Retina (tissue), 1 donor: ENCODE measurements at regions not wholly inside any gene's neighbourhood (a gene's known extent, or its start where the extent isn't known, plus 50 kb on each side); places are given as distances from the start of the nearest gene placed in this dataset.
A peak's percentile ranks its signal among the peaks of the same experiment; 100 is the strongest.

ENCODE experiments used
- DNase-seq: peaks from one replicate; pipeline ENCODE4 v3.0.0-alpha.2; 2016

- DNase-seq: no peak
These were observed 751.0 kb downstream of the MRPL39 start for GRCh38 chr21:24856326-24856725.

DNA sequence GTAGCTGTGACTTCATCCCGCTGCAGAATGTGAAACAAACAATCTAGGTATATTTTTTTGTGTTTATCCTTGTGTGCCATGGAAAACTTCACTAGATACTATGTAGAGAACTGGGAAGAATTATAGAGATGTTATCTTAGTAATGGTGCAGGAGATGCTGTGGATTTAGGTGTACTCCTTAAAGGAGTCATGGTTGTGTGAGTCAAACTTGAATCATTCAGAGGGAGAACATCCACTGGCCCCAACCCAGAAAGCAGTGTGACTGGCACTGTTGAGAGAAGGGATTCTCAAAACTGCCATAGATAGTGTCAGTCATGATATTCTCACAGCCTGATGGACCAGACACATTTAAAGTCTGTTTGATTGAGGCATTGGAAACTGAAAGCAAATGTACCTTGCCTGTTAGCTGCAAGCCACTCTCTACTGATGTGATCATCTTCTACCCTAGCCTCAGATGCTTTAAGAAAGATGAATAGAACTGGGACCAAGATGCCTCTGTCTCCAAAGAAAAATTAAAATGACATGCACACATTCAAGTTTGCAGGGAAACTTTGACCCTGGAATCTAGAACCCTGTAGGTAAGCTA lies 754.6 kb downstream of the MRPL39 start:
- no peak for DNase-seq

DNA sequence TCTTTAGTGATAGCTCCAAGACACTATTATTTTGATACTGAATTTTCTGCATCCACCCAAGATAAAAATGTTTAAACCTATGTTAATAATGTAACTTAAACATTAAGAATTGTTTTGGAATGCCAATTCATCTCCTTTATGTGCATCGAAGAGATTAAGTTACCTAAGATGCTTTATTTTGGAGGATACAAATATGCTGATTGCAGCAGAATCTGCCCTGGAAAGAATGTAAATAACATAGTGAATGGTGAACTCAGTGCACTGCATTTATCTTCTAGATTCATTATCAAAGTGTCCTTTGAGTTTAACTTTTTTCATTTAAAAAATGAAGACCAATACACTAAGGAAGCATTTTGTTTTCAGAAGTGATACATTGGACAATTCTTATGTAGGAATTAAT lies 757.2 kb downstream of the MRPL39 start:
- no peak for DNase-seq

GRCh38 chr21:24844671-24845070 lies 762.6 kb downstream of the MRPL39 start:
- DNase-seq: no peak

- DNase-seq: no peak
These were observed 767.0 kb downstream of the MRPL39 start for GRCh38 chr21:24840287-24840686.

DNA sequence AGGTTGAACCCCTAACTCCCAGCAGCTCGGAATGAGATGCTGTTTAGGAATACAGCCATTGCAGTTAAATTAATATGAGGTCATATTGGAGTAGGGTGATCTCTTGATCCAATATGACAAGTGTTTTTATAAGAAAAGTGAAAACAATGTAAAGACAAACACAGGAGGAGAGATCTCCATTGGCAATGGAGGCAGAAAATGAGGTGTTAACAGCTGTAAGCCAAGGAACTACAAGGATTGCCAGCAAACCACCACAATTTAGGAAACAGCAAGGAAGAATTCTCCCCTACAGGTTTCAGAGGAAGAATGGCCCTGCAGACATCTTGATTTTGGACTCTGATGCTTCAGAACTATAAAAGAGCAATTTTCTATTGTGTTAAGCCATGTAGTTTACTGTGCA lies 774.3 kb downstream of the MRPL39 start:
- DNase-seq: no peak

DNA sequence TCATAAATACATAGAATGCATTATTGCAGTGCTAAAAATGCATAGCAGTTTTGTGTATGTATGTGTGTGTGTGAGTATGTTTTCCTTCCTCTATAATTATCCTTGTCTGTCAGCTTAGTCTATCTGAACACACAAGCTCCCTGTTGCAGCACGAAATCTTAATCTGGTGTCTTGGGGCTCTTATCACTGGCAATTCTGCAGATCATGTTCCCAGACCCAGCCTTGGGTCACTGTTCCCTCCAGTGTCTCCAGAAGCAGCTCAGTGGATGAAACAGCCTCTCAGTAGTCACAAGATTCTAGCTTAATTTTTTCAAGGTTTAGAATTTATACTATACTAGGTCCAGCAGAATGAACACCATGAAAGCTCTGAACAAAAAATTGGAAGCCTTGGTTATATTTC lies 777.9 kb downstream of the MRPL39 start:
- DNase-seq: peak; percentile 7

DNA sequence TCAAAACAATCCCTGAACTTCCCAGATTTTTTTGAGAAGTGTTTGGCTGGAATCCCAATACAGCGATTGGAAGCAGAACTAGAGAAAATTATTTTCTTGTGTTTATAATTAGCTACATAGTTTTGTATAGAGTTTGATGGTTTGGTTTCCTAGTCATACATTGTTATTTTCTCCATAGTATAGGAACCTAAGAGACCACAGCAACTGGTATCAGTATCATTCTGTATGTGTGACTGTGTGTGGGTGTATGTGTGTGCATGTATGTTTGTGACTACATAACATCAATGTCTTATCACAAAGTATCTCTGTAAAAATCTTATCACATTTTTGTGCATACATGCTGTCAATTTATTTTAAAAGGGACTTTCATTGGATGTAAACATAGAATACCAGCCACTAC lies 780.5 kb downstream of the MRPL39 start:
- no peak for DNase-seq

DNA sequence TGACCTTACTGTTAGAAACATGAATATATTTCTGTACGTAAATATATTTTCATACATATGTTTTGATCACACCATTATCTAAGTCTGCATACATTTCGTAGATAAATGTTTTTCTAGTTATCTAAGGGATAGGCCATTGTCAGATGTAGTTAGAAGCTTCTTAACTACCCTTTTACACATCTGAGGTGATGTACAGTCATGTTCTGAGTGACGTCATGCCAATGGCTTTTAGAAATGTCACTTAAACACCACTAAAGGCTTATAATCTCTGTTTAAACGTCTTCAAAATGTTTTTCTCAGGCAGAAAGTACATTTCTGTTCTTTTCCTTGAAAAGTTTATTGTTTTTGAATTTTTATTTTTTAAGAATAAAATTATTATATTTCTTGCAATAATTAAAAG lies 781.9 kb downstream of the MRPL39 start:
- no peak for DNase-seq

DNA sequence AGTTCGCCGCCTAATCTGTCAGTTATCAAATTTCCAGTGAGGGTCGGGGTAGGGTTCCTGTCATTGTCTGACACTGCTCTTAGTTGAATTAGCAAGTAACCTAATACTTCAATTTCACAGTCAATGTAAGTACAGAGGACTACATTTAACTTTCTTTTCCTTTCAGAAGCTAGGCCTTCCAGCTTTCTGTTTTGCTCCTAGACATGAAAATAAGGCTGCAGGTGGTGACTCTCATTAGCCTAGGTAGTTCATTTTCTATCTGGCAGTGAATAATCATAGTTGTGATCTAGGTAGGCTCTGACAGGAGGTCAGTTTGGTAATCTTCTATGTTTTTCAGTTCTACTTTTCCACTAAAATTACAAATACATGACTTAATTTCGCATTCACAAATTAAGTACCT lies 783.1 kb downstream of the MRPL39 start:
- DNase-seq: no peak

- DNase-seq: no peak
These were observed 784.0 kb downstream of the MRPL39 start for GRCh38 chr21:24823247-24823646.

GRCh38 chr21:24785033-24785432 lies 822.2 kb downstream of the MRPL39 start:
- peak; percentile 3 for DNase-seq

GRCh38 chr21:24781146-24781545 lies 826.1 kb downstream of the MRPL39 start:
- no peak for DNase-seq

DNA sequence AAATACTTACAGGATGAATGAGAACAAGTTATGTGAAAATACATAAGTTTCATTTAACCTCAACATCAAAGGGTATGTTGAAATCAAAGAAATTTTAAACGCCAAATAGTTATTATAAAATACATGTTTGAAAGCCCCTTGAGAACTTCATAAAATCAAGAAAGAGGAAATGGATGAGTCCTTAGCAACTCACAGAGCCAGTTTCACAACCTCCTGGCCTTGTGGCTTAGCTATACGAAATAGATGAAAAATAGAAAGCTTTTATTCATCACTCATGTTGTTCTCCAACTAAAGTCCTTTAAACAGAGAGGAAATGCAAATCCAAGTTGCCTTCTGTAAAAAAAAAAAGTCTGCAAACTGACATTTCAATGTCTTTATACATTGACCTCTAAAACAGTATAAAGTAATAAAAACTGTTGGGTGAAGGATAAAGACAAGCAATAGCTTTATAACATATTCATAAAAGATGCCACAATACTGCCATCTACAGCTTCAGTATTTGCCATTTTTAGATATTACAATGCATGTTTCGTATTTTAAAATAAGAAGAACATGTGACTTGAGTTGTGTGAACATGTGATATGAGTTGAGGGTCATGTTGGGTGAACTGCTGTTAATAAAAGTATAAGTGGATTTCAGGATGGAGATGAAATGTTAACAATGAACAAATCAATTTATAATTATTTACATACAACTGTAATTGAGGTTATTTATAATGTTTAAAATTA lies 847.8 kb downstream of the MRPL39 start:
- no peak for DNase-seq

DNA sequence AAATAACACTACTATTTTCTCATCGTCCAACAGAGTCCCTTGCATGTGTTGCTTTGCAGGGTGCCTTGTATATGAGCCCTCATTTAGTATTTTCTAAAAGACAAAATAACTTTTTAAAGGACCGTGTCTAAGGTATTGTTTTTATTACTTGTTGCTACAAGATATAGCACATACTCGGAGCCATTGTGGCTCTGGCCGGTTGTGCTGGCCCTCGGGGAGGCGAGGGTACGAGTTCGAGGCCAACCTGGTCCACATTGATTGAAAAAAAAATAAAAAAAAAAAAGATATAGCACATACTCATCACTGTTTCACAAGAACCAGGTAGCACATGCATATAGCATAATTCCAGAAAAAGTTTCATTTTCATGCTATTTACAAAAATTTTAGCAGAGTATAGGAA lies 869.2 kb downstream of the MRPL39 start:
- DNase-seq: no peak

- no peak for DNase-seq
These were observed 869.9 kb downstream of the MRPL39 start for GRCh38 chr21:24737296-24737850.

DNA sequence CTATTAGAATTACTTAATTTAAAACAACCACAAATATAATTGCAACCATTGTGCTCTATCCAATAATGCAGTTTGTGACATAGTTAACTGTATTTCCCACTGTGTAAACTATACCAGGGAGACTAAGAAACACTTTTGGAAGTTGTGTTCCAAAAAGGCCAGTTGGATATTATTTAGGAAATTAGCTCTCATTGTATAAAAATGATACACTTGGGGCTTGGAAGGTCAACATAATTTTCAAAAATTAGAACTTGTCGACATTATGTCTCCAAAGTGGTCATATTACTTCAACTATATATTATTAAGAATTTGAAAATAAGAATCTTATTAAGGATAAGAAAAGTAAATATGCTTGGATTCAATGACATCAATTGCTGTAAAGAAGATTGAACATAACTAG lies 876.6 kb downstream of the MRPL39 start:
- no peak for DNase-seq

- DNase-seq: no peak
These were observed 877.7 kb downstream of the MRPL39 start for GRCh38 chr21:24729568-24729967.

DNA sequence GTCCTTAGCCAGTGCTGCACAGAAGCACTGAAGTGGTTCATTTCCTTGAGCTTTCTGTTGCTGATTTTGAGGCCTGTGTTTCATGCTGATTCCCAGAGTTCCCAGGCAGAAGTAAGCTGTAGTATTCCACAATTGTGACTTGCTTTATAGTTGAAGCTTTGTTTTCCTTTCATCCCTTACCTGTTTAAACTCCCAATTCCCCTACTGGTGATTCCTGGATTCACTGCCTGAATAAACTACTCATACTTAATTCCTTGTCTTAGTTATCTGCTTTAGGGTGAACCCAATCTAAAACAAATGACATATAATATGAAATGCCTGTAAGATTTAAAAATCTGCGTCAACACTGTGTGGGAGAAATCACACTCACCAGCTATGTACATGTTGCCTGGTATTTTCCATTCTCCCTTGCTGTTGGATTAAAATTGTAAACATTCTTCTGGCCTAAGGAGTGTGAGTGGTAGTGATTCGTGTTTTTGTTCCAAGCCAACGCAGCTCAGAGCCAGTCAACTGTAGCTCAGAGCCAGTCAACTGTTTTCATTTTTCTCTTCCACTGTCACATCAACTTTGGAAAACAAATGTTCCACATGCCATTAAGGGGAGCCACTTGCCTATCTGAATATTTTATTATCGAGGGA lies 879.4 kb downstream of the MRPL39 start:
- no peak for DNase-seq

- peak; percentile 35 for DNase-seq
These were observed 890.9 kb downstream of the MRPL39 start for GRCh38 chr21:24716281-24716918.

DNA sequence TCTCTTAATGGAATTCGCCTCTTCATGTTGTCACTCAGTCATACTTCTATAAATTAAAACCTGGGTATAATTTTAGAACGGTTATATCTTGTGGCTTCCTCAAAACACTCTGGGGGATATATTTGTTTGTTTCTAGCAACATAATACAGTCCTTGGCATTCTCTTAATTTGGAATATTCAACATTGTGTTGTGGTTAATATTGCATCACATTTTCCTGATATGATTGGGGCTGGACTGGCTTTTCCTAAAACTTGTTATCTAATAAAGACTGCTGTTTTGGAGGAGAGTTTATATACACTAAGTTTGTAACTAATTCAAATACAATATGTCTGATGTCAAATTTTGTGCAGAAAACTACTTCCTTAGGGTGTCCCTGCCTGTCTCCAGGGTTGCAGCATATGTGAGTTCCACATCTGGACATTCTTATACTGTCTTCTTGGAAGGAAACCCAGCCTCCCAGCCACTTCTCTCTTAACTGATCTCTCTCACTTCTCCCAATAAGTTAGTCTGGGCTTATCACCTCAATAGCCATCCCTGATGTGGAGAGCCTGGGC lies 892.6 kb downstream of the MRPL39 start:
- no peak for DNase-seq

DNA sequence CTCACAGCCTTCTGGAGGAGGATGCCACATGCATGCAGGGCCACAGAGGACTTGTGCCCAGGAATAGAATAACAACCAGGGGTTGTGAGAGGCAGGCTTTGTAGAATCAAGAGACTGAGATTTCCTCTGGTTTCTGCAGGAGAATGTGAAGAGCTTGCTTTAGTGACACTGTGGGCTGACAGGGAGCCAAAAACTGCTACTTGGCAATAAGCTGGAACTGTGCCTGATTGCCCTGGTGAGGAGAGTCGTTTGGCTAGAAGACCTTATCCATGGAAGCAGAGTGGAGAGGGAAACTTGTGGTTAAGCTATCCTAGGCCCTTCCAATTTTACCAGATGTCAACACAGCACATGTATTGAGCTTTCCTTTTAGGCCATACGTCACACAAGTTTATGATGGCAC lies 902.1 kb downstream of the MRPL39 start:
- DNase-seq: no peak

GRCh38 chr21:24693779-24694178 lies 913.5 kb downstream of the MRPL39 start:
- DNase-seq: no peak
